ENCODE measurements at regions not wholly inside any gene's neighbourhood (a gene's known extent, or its start where the extent isn't known, plus 50 kb on each side); places are given as distances from the start of the nearest gene placed in this dataset.
A peak's percentile ranks its signal among the peaks of the same experiment; 100 is the strongest.

DNA sequence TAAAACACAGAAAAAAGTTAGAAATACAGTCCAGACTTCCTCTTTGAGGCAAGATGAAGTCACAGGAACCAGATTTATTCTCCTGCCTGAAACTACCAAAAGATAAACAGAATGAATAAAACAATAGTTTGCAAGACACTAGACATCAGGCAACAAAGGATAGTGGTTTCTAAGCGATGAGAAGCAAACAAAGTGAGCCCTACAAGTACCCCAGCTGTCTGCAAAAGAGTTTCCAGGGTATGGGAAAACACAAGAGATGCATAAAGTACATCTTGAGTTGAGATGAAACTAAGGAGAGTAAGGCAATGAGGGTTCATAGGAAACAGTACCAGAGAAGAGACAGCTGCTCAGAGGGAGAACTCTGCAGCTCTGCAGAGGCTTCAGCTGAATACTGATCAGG is 83.3 kb upstream of the COL24A1 start:
- no peak overlapping the region for H3K4me3 Mint-ChIP-seq
- Histone ChIP-seq H3K9me3 (ENCODE audit: control insufficient read depth in 2 of 2, low read length in 2 of 2) (no peaks in the 10 kb centered on the region), H3K36me3 (ENCODE audit: control insufficient read depth, insufficient read depth, low read length) (no peaks in the 10 kb centered on the region), H3K4me3 (ENCODE audit: low read depth, low read length) (no peak overlapping the region), H3K27ac (ENCODE audit: insufficient read depth, low read length, poor library complexity, severe bottlenecking) (no peak overlapping the region), H3K4me1 (ENCODE audit: control insufficient read depth, insufficient read depth, low read length, poor library complexity, severe bottlenecking) (no peaks in the 10 kb centered on the region), H3K27me3 (ENCODE audit: control insufficient read depth, insufficient read depth, low read length) (no peaks in the 10 kb centered on the region)
- DNase-seq (no peak), ATAC-seq (ENCODE audit: low read depth in 2 of 2) (no peak)
- peaks cover 0 to 7% (median 1%) of the 10 kb centered on the region in 7 donors for H3K9me3 Mint-ChIP-seq
- H3K36me3 Mint-ChIP-seq = no peaks in the 10 kb centered on the region
- peak overlapping the region in 1 of 3 donors; percentile 38 for H3K27ac Mint-ChIP-seq
- no peaks in the 10 kb centered on the region for H3K27me3 Mint-ChIP-seq
- no peaks in the 10 kb centered on the region for H3K4me1 Mint-ChIP-seq

DNA sequence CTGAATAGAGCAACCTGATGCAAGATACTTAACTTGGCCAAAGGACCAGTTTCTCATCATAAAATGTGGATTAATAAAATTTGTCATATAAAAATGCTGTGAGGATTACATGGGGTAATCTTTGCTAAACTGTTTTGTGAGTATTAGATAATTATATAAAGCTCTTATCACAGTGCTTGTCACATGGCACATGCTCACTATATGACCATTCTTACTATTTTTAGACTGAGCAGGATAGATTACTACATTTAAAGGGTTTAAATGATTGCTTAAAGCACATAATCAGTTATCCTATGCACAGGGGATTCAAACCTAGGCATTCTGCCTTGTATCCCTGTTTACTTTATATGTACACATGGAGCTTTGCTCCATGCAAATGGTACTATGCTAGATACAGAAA is 82.9 kb upstream of the COL24A1 start:
- no peaks in the 10 kb centered on the region for H3K27me3 ChIP-seq (ENCODE audit: control insufficient read depth, insufficient read depth, low read length)
- no peaks in the 10 kb centered on the region for H3K36me3 Mint-ChIP-seq
- no peak overlapping the region for H3K27ac Mint-ChIP-seq
- no peaks in the 10 kb centered on the region for H3K4me1 ChIP-seq (ENCODE audit: control insufficient read depth, insufficient read depth, low read length, poor library complexity, severe bottlenecking)
- H3K4me3 Mint-ChIP-seq = no peak overlapping the region
- ATAC-seq (ENCODE audit: low read depth in 2 of 2) (no peak), DNase-seq (no peak)
- no peaks in the 10 kb centered on the region for H3K36me3 ChIP-seq (ENCODE audit: control insufficient read depth, insufficient read depth, low read length)
- no peak overlapping the region for H3K4me3 ChIP-seq (ENCODE audit: low read depth, low read length)
- peaks cover 0 to 7% (median 1%) of the 10 kb centered on the region in 7 donors for H3K9me3 Mint-ChIP-seq
- no peaks in the 10 kb centered on the region for H3K27me3 Mint-ChIP-seq
- H3K9me3 ChIP-seq (ENCODE audit: control insufficient read depth in 2 of 2, low read length in 2 of 2) = no peaks in the 10 kb centered on the region
- H3K27ac ChIP-seq (ENCODE audit: insufficient read depth, low read length, poor library complexity, severe bottlenecking) = no peak overlapping the region
- H3K4me1 Mint-ChIP-seq = no peaks in the 10 kb centered on the region

DNA sequence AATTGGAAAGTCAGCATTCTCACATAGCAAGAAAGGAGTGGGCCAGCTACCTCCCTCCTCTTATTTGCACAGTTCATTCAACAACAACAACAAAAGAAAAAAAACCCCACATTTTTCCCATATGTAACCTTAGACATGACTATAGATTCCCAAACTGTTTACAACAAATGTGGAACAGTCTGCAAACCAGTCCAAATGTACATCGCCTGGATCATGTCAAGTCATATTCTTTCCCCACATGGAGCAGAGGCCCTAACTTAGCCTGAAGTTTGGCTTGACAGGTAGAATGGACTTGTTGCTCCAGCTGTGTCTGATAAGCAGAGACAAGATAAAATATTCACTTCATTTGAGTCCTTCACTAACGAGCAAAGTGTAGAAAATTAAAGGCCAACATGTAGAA is 81.7 kb upstream of the COL24A1 start:
- no peaks in the 10 kb centered on the region for H3K4me1 ChIP-seq (ENCODE audit: control insufficient read depth, insufficient read depth, low read length, poor library complexity, severe bottlenecking)
- H3K27ac Mint-ChIP-seq = no peak overlapping the region
- H3K4me3 ChIP-seq (ENCODE audit: low read depth, low read length) = no peak overlapping the region
- H3K36me3 ChIP-seq (ENCODE audit: control insufficient read depth, insufficient read depth, low read length) = no peaks in the 10 kb centered on the region
- no peaks in the 10 kb centered on the region for H3K27me3 Mint-ChIP-seq
- peaks cover 0 to 7% (median 1%) of the 10 kb centered on the region in 7 donors for H3K9me3 Mint-ChIP-seq
- no peaks in the 10 kb centered on the region for H3K9me3 ChIP-seq (ENCODE audit: control insufficient read depth in 2 of 2, low read length in 2 of 2)
- H3K27ac ChIP-seq (ENCODE audit: insufficient read depth, low read length, poor library complexity, severe bottlenecking) = no peak overlapping the region
- H3K4me3 Mint-ChIP-seq = no peak overlapping the region
- H3K4me1 Mint-ChIP-seq = no peaks in the 10 kb centered on the region
- DNase-seq = no peak
- ATAC-seq (ENCODE audit: low read depth in 2 of 2) = no peak
- no peaks in the 10 kb centered on the region for H3K36me3 Mint-ChIP-seq
- H3K27me3 ChIP-seq (ENCODE audit: control insufficient read depth, insufficient read depth, low read length) = no peaks in the 10 kb centered on the region

DNA sequence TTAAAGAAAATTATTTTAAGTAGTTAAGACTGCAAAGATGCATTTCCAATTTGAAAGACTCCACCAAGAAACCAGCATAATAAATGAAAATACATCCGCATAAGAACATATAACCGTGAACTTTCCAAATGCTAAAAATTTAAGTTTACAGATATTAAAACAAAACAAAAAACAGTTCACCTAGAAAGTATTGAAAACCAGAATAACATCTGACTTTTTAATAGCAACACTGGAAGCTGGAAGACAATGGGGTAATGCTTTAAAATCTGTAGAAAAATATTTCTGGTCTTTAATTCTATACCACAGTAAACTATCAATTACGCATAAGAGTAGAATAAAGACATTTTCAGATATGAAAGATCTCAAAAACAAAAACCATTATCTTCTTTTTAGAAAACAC is 79.3 kb upstream of the COL24A1 start:
- Histone ChIP-seq H3K4me1 (ENCODE audit: control insufficient read depth, insufficient read depth, low read length, poor library complexity, severe bottlenecking) (no peaks in the 10 kb centered on the region), H3K4me3 (ENCODE audit: low read depth, low read length) (no peak overlapping the region), H3K27ac (ENCODE audit: insufficient read depth, low read length, poor library complexity, severe bottlenecking) (no peak overlapping the region), H3K36me3 (ENCODE audit: control insufficient read depth, insufficient read depth, low read length) (no peaks in the 10 kb centered on the region), H3K9me3 (ENCODE audit: control insufficient read depth in 2 of 2, low read length in 2 of 2) (no peaks in the 10 kb centered on the region), H3K27me3 (ENCODE audit: control insufficient read depth, insufficient read depth, low read length) (no peaks in the 10 kb centered on the region)
- Mint-ChIP-seq H3K9me3 (peaks cover 0 to 7% (median 1%) of the 10 kb centered on the region in 7 donors), H3K27ac (no peak overlapping the region), H3K36me3 (no peaks in the 10 kb centered on the region), H3K4me3 (no peak overlapping the region), H3K27me3 (no peaks in the 10 kb centered on the region), H3K4me1 (no peaks in the 10 kb centered on the region)
- no peak for DNase-seq
- ATAC-seq (ENCODE audit: low read depth in 2 of 2) = no peak

DNA sequence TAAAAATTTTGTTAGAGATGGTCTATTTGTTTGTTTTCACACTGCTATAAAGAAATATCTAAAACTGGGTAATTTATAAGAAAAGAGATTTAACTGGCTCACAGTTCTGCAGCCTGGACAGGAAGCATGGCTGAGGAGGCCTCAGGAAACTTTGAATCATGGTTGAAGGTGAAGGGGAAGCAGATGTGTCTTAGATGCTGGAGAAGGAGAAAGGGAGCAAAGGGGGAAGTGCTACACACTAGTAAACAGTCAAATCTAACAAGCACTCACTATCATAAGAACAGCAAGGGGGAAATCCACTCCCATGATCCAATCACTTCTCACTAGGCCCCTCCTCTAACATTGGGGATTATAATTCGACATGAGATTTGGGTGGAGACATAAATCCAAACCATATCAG is 76.8 kb upstream of the COL24A1 start:
- peaks cover 0 to 7% (median 0%) of the 10 kb centered on the region in 7 donors for H3K9me3 Mint-ChIP-seq
- H3K27me3 Mint-ChIP-seq = no peaks in the 10 kb centered on the region
- Histone ChIP-seq H3K4me3 (ENCODE audit: low read depth, low read length) (no peak overlapping the region), H3K27ac (ENCODE audit: insufficient read depth, low read length, poor library complexity, severe bottlenecking) (no peak overlapping the region), H3K27me3 (ENCODE audit: control insufficient read depth, insufficient read depth, low read length) (no peaks in the 10 kb centered on the region), H3K4me1 (ENCODE audit: control insufficient read depth, insufficient read depth, low read length, poor library complexity, severe bottlenecking) (no peaks in the 10 kb centered on the region), H3K36me3 (ENCODE audit: control insufficient read depth, insufficient read depth, low read length) (no peaks in the 10 kb centered on the region), H3K9me3 (ENCODE audit: control insufficient read depth in 2 of 2, low read length in 2 of 2) (no peaks in the 10 kb centered on the region)
- H3K4me1 Mint-ChIP-seq = no peaks in the 10 kb centered on the region
- no peak overlapping the region for H3K4me3 Mint-ChIP-seq
- no peak overlapping the region for H3K27ac Mint-ChIP-seq
- no peaks in the 10 kb centered on the region for H3K36me3 Mint-ChIP-seq
- DNase-seq = no peak
- ATAC-seq (ENCODE audit: low read depth in 2 of 2) = no peak

DNA sequence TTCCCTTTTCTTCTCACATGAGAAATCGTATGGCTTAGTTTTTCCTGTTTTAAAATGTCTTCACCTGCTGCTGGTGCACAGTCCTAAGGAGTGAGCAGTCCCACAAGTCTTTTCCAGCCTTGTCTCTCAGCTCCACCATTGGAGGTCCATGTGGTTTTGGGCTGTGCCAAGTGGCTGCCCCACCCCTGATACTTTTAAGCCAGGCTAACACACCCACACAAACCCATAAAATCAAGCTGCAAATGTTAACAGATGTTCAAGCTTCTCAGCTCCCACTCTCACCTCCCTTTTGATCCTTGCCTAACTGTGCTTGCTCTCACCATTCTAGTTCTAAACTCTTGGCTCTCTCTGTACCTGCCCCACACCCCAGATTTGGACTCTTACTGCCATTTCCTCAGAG is 74.5 kb upstream of the COL24A1 start:
- Histone ChIP-seq H3K4me3 (ENCODE audit: low read depth, low read length) (no peak overlapping the region), H3K27me3 (ENCODE audit: control insufficient read depth, insufficient read depth, low read length) (no peaks in the 10 kb centered on the region), H3K9me3 (ENCODE audit: control insufficient read depth in 2 of 2, low read length in 2 of 2) (no peaks in the 10 kb centered on the region), H3K4me1 (ENCODE audit: control insufficient read depth, insufficient read depth, low read length, poor library complexity, severe bottlenecking) (no peaks in the 10 kb centered on the region), H3K36me3 (ENCODE audit: control insufficient read depth, insufficient read depth, low read length) (no peaks in the 10 kb centered on the region), H3K27ac (ENCODE audit: insufficient read depth, low read length, poor library complexity, severe bottlenecking) (no peak overlapping the region)
- Mint-ChIP-seq H3K4me3 (no peak overlapping the region), H3K27ac (peak overlapping the region in 1 of 3 donors; percentile 39), H3K27me3 (no peaks in the 10 kb centered on the region), H3K4me1 (no peaks in the 10 kb centered on the region), H3K36me3 (no peaks in the 10 kb centered on the region), H3K9me3 (peaks cover 0 to 5% (median 2%) of the 10 kb centered on the region in 7 donors)
- no peak for DNase-seq
- ATAC-seq (ENCODE audit: low read depth in 2 of 2) = no peak

DNA sequence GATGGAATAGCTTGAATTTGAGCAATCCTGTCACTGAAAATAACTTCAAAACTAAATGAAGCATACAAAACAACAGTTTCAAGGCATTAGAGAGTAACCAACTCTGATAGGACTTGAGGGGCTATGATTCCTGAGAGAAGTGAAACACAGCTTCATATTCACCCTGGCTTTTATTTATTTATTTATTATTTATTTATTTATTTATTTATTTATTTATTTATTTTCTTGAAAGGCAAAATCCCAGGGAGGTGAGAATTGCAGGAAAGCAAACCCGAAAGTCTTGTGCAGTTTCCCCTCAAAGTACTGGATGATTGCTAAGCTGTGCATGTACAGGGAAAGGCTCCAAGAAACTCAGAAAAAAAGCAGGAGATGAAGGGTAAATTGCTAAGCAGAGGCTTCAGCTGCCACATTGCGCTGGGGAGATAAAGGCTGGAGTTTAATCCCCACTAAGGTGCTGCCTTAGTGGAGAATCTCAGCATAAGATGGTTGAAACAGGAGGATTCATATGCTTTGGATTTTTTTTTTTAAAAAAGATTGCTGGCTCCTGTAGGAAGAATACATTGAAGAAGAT is 72.9 kb upstream of the COL24A1 start:
- ATAC-seq (ENCODE audit: low read depth in 2 of 2) = no peak
- Mint-ChIP-seq H3K27me3 (no peaks in the 10 kb centered on the region), H3K4me3 (no peak overlapping the region), H3K27ac (no peak overlapping the region), H3K4me1 (no peaks in the 10 kb centered on the region), H3K9me3 (peaks cover 0 to 2% (median 0%) of the 10 kb centered on the region in 7 donors), H3K36me3 (no peaks in the 10 kb centered on the region)
- no peaks in the 10 kb centered on the region for H3K4me1 ChIP-seq (ENCODE audit: control insufficient read depth, insufficient read depth, low read length, poor library complexity, severe bottlenecking)
- H3K27me3 ChIP-seq (ENCODE audit: control insufficient read depth, insufficient read depth, low read length) = no peaks in the 10 kb centered on the region
- no peak for DNase-seq
- H3K4me3 ChIP-seq (ENCODE audit: low read depth, low read length) = no peak overlapping the region
- no peaks in the 10 kb centered on the region for H3K36me3 ChIP-seq (ENCODE audit: control insufficient read depth, insufficient read depth, low read length)
- H3K9me3 ChIP-seq (ENCODE audit: control insufficient read depth in 2 of 2, low read length in 2 of 2) = no peaks in the 10 kb centered on the region
- no peak overlapping the region for H3K27ac ChIP-seq (ENCODE audit: insufficient read depth, low read length, poor library complexity, severe bottlenecking)

DNA sequence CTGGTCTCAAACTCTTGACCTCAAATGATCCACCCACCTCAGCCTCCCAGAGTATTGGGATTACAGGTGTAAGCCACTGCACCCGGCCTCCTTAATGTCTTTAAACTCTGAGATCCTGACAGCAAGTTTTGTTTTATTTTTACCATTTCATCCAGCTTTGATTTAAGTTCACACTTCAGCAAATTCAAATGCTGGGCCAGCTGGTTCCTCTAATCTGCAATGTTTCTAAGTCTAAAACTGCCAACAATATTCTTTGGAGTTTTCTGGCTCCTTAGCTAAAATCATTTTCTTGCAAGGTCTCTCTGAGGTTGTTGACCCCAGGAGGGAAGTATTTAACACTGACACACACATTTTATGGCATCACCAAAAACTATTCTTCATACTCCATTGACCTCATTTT is 72.0 kb upstream of the COL24A1 start:
- DNase-seq (no peak), ATAC-seq (ENCODE audit: low read depth in 2 of 2) (no peak)
- Histone ChIP-seq H3K27ac (ENCODE audit: insufficient read depth, low read length, poor library complexity, severe bottlenecking) (no peak overlapping the region), H3K27me3 (ENCODE audit: control insufficient read depth, insufficient read depth, low read length) (no peaks in the 10 kb centered on the region), H3K9me3 (ENCODE audit: control insufficient read depth in 2 of 2, low read length in 2 of 2) (no peaks in the 10 kb centered on the region), H3K4me1 (ENCODE audit: control insufficient read depth, insufficient read depth, low read length, poor library complexity, severe bottlenecking) (no peaks in the 10 kb centered on the region), H3K36me3 (ENCODE audit: control insufficient read depth, insufficient read depth, low read length) (no peaks in the 10 kb centered on the region), H3K4me3 (ENCODE audit: low read depth, low read length) (no peak overlapping the region)
- Mint-ChIP-seq H3K4me1 (no peaks in the 10 kb centered on the region), H3K27me3 (no peaks in the 10 kb centered on the region), H3K36me3 (no peaks in the 10 kb centered on the region), H3K4me3 (no peak overlapping the region), H3K9me3 (peaks cover 0 to 2% (median 0%) of the 10 kb centered on the region in 7 donors), H3K27ac (no peak overlapping the region)

Data from CD4-positive, CD25-positive, alpha-beta regulatory T cell (primary cell).